Natural killer cell (primary cell): ENCODE measurements at regions not wholly inside any gene's neighbourhood (a gene's known extent, or its start where the extent isn't known, plus 50 kb on each side); places are given as distances from the start of the nearest gene placed in this dataset.

ENCODE experiments used
- ATAC-seq, 3 donors: fragments of 150-1000 bp in 2 of 3; fragments of 200-7000 bp in 1 of 3; cut with Tn5 transposase; 1 replicate in 1 of 3; 2 replicates in 2 of 3; pipeline ENCODE4 v1.10.0; 2021; ENCODE audit warnings: mild to moderate bottlenecking in 2 of 3, moderate library complexity in 2 of 3
- DNase-seq, 2 donors: peaks; one replicate each; pipeline versions ENCODE4 v3.0.0 to v3.0.0-alpha.2; 2013 to 2021; ENCODE audit warnings: mixed read lengths in 1 of 2
- H3K27ac ChIP-seq: one replicate; pipeline ENCODE4 v1.5.1; 2013; ENCODE audit warnings: mild to moderate bottlenecking, low read length
- H3K27me3 ChIP-seq: one replicate; pipeline ENCODE4 v1.6.1; 2013; ENCODE audit warnings: low read length; ENCODE audit not compliant: control insufficient read depth, insufficient read depth
- H3K36me3 ChIP-seq: one replicate; pipeline ENCODE4 v1.6.1; 2013; ENCODE audit warnings: low read length; ENCODE audit not compliant: control insufficient read depth, insufficient read depth
- H3K4me1 ChIP-seq: one replicate; pipeline ENCODE4 v1.6.1; 2013; ENCODE audit warnings: low read length; ENCODE audit not compliant: control insufficient read depth, insufficient read depth
- H3K4me3 ChIP-seq: one replicate; pipeline ENCODE4 v1.5.1; 2013; ENCODE audit warnings: low read length
- H3K9me3 ChIP-seq: one replicate; pipeline ENCODE4 v1.6.1; 2013; ENCODE audit warnings: low read length; ENCODE audit not compliant: control insufficient read depth, insufficient read depth
- H3K27ac Mint-ChIP-seq, 2 donors: one replicate each; pipeline ENCODE4 v1.8.0; 2022; ENCODE audit warnings: mild to moderate bottlenecking in 2 of 2, mixed read lengths in 2 of 2, moderate library complexity in 1 of 2
- H3K27me3 Mint-ChIP-seq, 2 donors: one replicate each; pipeline ENCODE4 v1.8.0; 2022; ENCODE audit warnings: low read depth in 2 of 2, mixed read lengths in 2 of 2
- H3K36me3 Mint-ChIP-seq: one replicate; pipeline ENCODE4 v1.8.0; 2022; ENCODE audit warnings: mixed read lengths
- H3K4me1 Mint-ChIP-seq, 2 donors: one replicate each; pipeline ENCODE4 v1.8.0; 2022; ENCODE audit warnings: mixed read lengths in 2 of 2
- H3K4me3 Mint-ChIP-seq: one replicate; pipeline ENCODE4 v1.8.0; 2022; ENCODE audit warnings: mild to moderate bottlenecking, moderate library complexity, mixed read lengths
- H3K9me3 Mint-ChIP-seq, 2 donors: one replicate each; pipeline ENCODE4 v1.8.0; 2022; ENCODE audit warnings: mixed read lengths in 2 of 2
- CTCF ChIP-seq: fragments of 200-600 bp; IDR thresholded peaks from one replicate; pipeline ENCODE4 v1.8.0; 2022; ENCODE audit warnings: antibody characterized with exemption
- WGBS: methylation state at CpG from one replicate; pipeline ENCODE4 v1.1.7; 2013; ENCODE audit warnings: missing lambda C conversion rate; ENCODE audit not compliant: insufficient coverage; 5-methylcytosine and 5-hydroxymethylcytosine counted together
- intact Hi-C: fragments of 100-400 bp; cut with micrococcal nuclease; formaldehyde crosslinking; loops from one replicate; pipeline ENCODE4 v1.14.2; 2022

- Mint-ChIP-seq H3K27ac (no peak overlapping the region), H3K36me3 (no peaks in the 10 kb centered on the region), H3K9me3 (no peaks in the 10 kb centered on the region), H3K4me3 (no peak overlapping the region), H3K27me3 (peaks cover 3 to 15% of the 10 kb centered on the region in 2 donors), H3K4me1 (no peaks in the 10 kb centered on the region)
- intact Hi-C loops, result no loop called here
- H3K4me1 ChIP-seq, result no peaks in the 10 kb centered on the region
- no peak overlapping the region for H3K4me3 ChIP-seq
- no peaks in the 10 kb centered on the region for H3K27me3 ChIP-seq
- 83% methylated on average over 15 of the region's 15 CpGs for WGBS
- no peak overlapping the region for H3K27ac ChIP-seq
- ATAC-seq, result no peak
- no peak for DNase-seq
- no peaks in the 10 kb centered on the region for H3K9me3 ChIP-seq
- no peak for TF ChIP-seq CTCF
- no peaks in the 10 kb centered on the region for H3K36me3 ChIP-seq
Observed at GRCh38 chr6:159455700-159456274, 237.3 kb downstream of the SOD2 start.

GRCh38 chr6:159450815-159451465 lies 242.1 kb downstream of the SOD2 start:
- H3K4me3 Mint-ChIP-seq, result no peak overlapping the region
- WGBS, result 54% methylated on average over 3 of the region's 3 CpGs
- no peak for TF ChIP-seq CTCF
- intact Hi-C loops, result no loop called here
- no peaks in the 10 kb centered on the region for H3K9me3 Mint-ChIP-seq
- ATAC-seq, result no peak
- H3K27me3 ChIP-seq, result peaks cover 2% of the 10 kb centered on the region
- no peaks in the 10 kb centered on the region for H3K9me3 ChIP-seq
- H3K4me1 ChIP-seq, result no peaks in the 10 kb centered on the region
- no peak overlapping the region for H3K27ac Mint-ChIP-seq
- H3K4me1 Mint-ChIP-seq, result no peaks in the 10 kb centered on the region
- DNase-seq, result no peak
- H3K4me3 ChIP-seq, result no peak overlapping the region
- peaks cover 2 to 35% of the 10 kb centered on the region in 2 donors for H3K27me3 Mint-ChIP-seq
- no peaks in the 10 kb centered on the region for H3K36me3 Mint-ChIP-seq
- H3K36me3 ChIP-seq, result no peaks in the 10 kb centered on the region
- H3K27ac ChIP-seq, result no peak overlapping the region

- 78% methylated on average over 6 of the region's 6 CpGs for WGBS
- Histone ChIP-seq H3K27me3 (peaks cover 3% of the 10 kb centered on the region), H3K9me3 (no peaks in the 10 kb centered on the region), H3K4me3 (no peak overlapping the region), H3K36me3 (no peaks in the 10 kb centered on the region), H3K4me1 (no peaks in the 10 kb centered on the region), H3K27ac (no peak overlapping the region)
- no peak for TF ChIP-seq CTCF
- DNase-seq (no peak), ATAC-seq (no peak)
- H3K4me3 Mint-ChIP-seq, result no peak overlapping the region
- no peak overlapping the region for H3K27ac Mint-ChIP-seq
- no peaks in the 10 kb centered on the region for H3K36me3 Mint-ChIP-seq
- peaks cover 16 to 41% of the 10 kb centered on the region in 2 donors for H3K27me3 Mint-ChIP-seq
- no peaks in the 10 kb centered on the region for H3K4me1 Mint-ChIP-seq
- intact Hi-C loops, result no loop called here
- H3K9me3 Mint-ChIP-seq, result no peaks in the 10 kb centered on the region
Observed at GRCh38 chr6:159446340-159446739, 246.7 kb downstream of the SOD2 start.

GRCh38 chr6:159445351-159445750 lies 247.7 kb downstream of the SOD2 start:
- Mint-ChIP-seq H3K9me3 (no peaks in the 10 kb centered on the region), H3K4me3 (no peak overlapping the region), H3K4me1 (no peaks in the 10 kb centered on the region), H3K27ac (no peak overlapping the region), H3K36me3 (no peaks in the 10 kb centered on the region), H3K27me3 (peaks cover 16 to 37% of the 10 kb centered on the region in 2 donors)
- Histone ChIP-seq H3K4me3 (no peak overlapping the region), H3K27ac (no peak overlapping the region), H3K4me1 (no peaks in the 10 kb centered on the region), H3K27me3 (peaks cover 3% of the 10 kb centered on the region), H3K9me3 (no peaks in the 10 kb centered on the region), H3K36me3 (no peaks in the 10 kb centered on the region)
- no peak for DNase-seq
- WGBS, result 85% methylated on average over 4 of the region's 4 CpGs
- ATAC-seq, result no peak
- intact Hi-C loops, result no loop called here
- TF ChIP-seq CTCF, result no peak
